ENCODE measurements at regions not wholly inside any gene's neighbourhood (a gene's known extent, or its start where the extent isn't known, plus 50 kb on each side); places are given as distances from the start of the nearest gene placed in this dataset.

- no peak overlapping the region for H3K4me3 ChIP-seq
- no peak for DNase-seq (ENCODE audit: low spot score)
- peaks cover 0 to 7% of the 10 kb centered on the region in 2 donors for H3K4me1 ChIP-seq
- peak overlapping the region in 1 of 2 donors; percentile 0 for H3K27ac ChIP-seq
- H3K36me3 ChIP-seq = no peaks in the 10 kb centered on the region
- TF ChIP-seq CTCF (IDR thresholded peaks at IDR 0.05) = no peak
- H3K9me3 ChIP-seq = no peaks in the 10 kb centered on the region
- no peaks in the 10 kb centered on the region for H3K27me3 ChIP-seq
These were observed 144.6 kb downstream of the FOXL1 start for GRCh38 chr16:86722970-86723369.

GRCh38 chr16:86723689-86724088, 145.3 kb downstream of the FOXL1 start:
- no peak for TF ChIP-seq CTCF (IDR thresholded peaks at IDR 0.05)
- Histone ChIP-seq H3K27ac (no peak overlapping the region), H3K9me3 (no peaks in the 10 kb centered on the region), H3K4me1 (peaks cover 0 to 7% of the 10 kb centered on the region in 2 donors), H3K27me3 (no peaks in the 10 kb centered on the region), H3K4me3 (no peak overlapping the region), H3K36me3 (no peaks in the 10 kb centered on the region)
- DNase-seq (ENCODE audit: low spot score) = no peak

- Histone ChIP-seq H3K36me3 (no peaks in the 10 kb centered on the region), H3K4me3 (no peak overlapping the region), H3K9me3 (no peaks in the 10 kb centered on the region), H3K4me1 (peaks cover 0 to 7% of the 10 kb centered on the region in 2 donors), H3K27ac (no peak overlapping the region), H3K27me3 (no peaks in the 10 kb centered on the region)
- DNase-seq (ENCODE audit: low spot score) = no peak
- no peak for TF ChIP-seq CTCF (IDR thresholded peaks at IDR 0.05)
These were observed 147.1 kb downstream of the FOXL1 start for GRCh38 chr16:86725401-86725800.

- no peak for TF ChIP-seq CTCF (IDR thresholded peaks at IDR 0.05)
- no peak for DNase-seq (ENCODE audit: low spot score)
- Histone ChIP-seq H3K4me1 (peaks cover 0 to 7% of the 10 kb centered on the region in 2 donors), H3K4me3 (no peak overlapping the region), H3K27me3 (no peaks in the 10 kb centered on the region), H3K36me3 (no peaks in the 10 kb centered on the region), H3K9me3 (no peaks in the 10 kb centered on the region), H3K27ac (no peak overlapping the region)
These were observed 148.0 kb downstream of the FOXL1 start for GRCh38 chr16:86726340-86726739.

- no peak for TF ChIP-seq CTCF (IDR thresholded peaks at IDR 0.05)
- no peak for DNase-seq (ENCODE audit: low spot score)
- Histone ChIP-seq H3K9me3 (no peaks in the 10 kb centered on the region), H3K4me1 (peaks cover 0 to 7% of the 10 kb centered on the region in 2 donors), H3K27ac (no peak overlapping the region), H3K27me3 (no peaks in the 10 kb centered on the region), H3K4me3 (no peak overlapping the region), H3K36me3 (no peaks in the 10 kb centered on the region)
These were observed 148.8 kb downstream of the FOXL1 start for GRCh38 chr16:86727131-86727530.

GRCh38 chr16:86727632-86728031, 149.3 kb downstream of the FOXL1 start:
- no peaks in the 10 kb centered on the region for H3K36me3 ChIP-seq
- TF ChIP-seq CTCF (IDR thresholded peaks at IDR 0.05) = no peak
- H3K4me3 ChIP-seq = no peak overlapping the region
- no peak for DNase-seq (ENCODE audit: low spot score)
- H3K9me3 ChIP-seq = no peaks in the 10 kb centered on the region
- no peak overlapping the region for H3K27ac ChIP-seq
- peaks cover 0 to 7% of the 10 kb centered on the region in 2 donors for H3K4me1 ChIP-seq
- H3K27me3 ChIP-seq = no peaks in the 10 kb centered on the region
